H1 (cell line): ENCODE measurements at regions not wholly inside any gene's neighbourhood (a gene's known extent, or its start where the extent isn't known, plus 50 kb on each side); places are given as distances from the start of the nearest gene placed in this dataset.

Experiments
- CHD2 ChIP-seq: IDR thresholded peaks from 2 replicates; pipeline ENCODE4 v1.6.1; 2012; ENCODE audit warnings: low read length, improper control_type of control experiment
- CHD7 ChIP-seq: fragments of 300-600 bp; sonication (generic); IDR thresholded peaks from 2 replicates; pipeline ENCODE4 v1.7.1; 2012; ENCODE audit warnings: low read length, moderate library complexity, mild to moderate bottlenecking, inconsistent platforms; ENCODE audit not compliant: insufficient replicate concordance

GRCh38 chr2:7758073-7758759 is 841.0 kb downstream of the RNF144A start (continued):
- TF ChIP-seq CHD7 (no peak), CHD2 (no peak)
